HEK293 (cell line): ENCODE measurements at regions not wholly inside any gene's neighbourhood (a gene's known extent, or its start where the extent isn't known, plus 50 kb on each side); places are given as distances from the start of the nearest gene placed in this dataset.

ENCODE experiments used
- CTCF ChIA-PET: fragments of 350-600 bp; formaldehyde crosslinking; extraction: SDS; loops from one replicate; lab custom pipeline; 2021; ENCODE audit warnings: antibody characterized with exemption; lab: Yijun Ruan, JAX
- POLR2A ChIA-PET: fragments of 300-600 bp; formaldehyde crosslinking; extraction: SDS; loops from one replicate; lab custom pipeline; 2020; ENCODE audit warnings: antibody characterized with exemption, inconsistent platforms; lab: Yijun Ruan, JAX
- H3K27ac ChIP-seq: fragments of 200-500 bp; sonication (Bioruptor generic); 2 replicates; pipeline ENCODE4 v1.5.1; 2014; ENCODE audit warnings: low read depth, low read length, control low read depth, inconsistent platforms; ENCODE audit errors: extremely low read depth
- H3K36me3 ChIP-seq, 2 experiments: fragments of 200-500 bp in 1 of 2; sonication (Bioruptor generic) in 1 of 2; 1 replicate in 1 of 2; 2 replicates in 1 of 2; pipeline ENCODE4 v1.5.1; 2014 to 2017; ENCODE audit warnings: inconsistent platforms in 2 of 2, low read length in 2 of 2; ENCODE audit not compliant: control insufficient read depth in 2 of 2, insufficient read depth in 1 of 2
- H3K4me1 ChIP-seq: fragments of 200-500 bp; sonication (Bioruptor generic); 2 replicates; pipeline ENCODE4 v1.5.1; 2014; ENCODE audit warnings: mild to moderate bottlenecking, low read length, inconsistent platforms; ENCODE audit not compliant: control insufficient read depth, insufficient read depth
- H3K4me3 ChIP-seq: 2 replicates; pipeline ENCODE4 v1.5.1; 2011; ENCODE audit warnings: low read depth, mild to moderate bottlenecking, control low read depth, low read length, moderate library complexity
- H3K9me3 ChIP-seq: fragments of 200-500 bp; sonication (Bioruptor generic); 2 replicates; pipeline ENCODE4 v1.5.1; 2014; ENCODE audit warnings: low read depth, low read length, inconsistent platforms; ENCODE audit not compliant: control insufficient read depth, insufficient read depth
- AEBP2 ChIP-seq: fragments of 450-650 bp; formaldehyde crosslinking; IDR thresholded peaks from 2 replicates; pipeline ENCODE4 v1.5.1; 2016; ENCODE audit warnings: missing biosample characterization, missing genetic modification characterization, borderline replicate concordance
- BCL6B ChIP-seq: fragments of 450-650 bp; formaldehyde crosslinking; IDR thresholded peaks from 2 replicates; pipeline ENCODE4 v1.5.1; 2017; ENCODE audit warnings: missing biosample characterization, missing genetic modification characterization
- FEZF1 ChIP-seq: fragments of 450-650 bp; formaldehyde crosslinking; IDR thresholded peaks from 2 replicates; pipeline ENCODE4 v1.5.1; 2016; ENCODE audit warnings: missing biosample characterization, missing genetic modification characterization
- GLIS1 ChIP-seq: fragments of 450-650 bp; formaldehyde crosslinking; IDR thresholded peaks from 2 replicates; pipeline ENCODE4 v1.5.1; 2016; ENCODE audit warnings: missing biosample characterization, missing genetic modification characterization
- HOXA7 ChIP-seq: sonication (generic); formaldehyde crosslinking; IDR thresholded peaks from 2 replicates; pipeline ENCODE4 v1.8.1; 2022; ENCODE audit warnings: missing genetic modification reagents, borderline replicate concordance
- HOXD13 ChIP-seq: sonication (generic); formaldehyde crosslinking; IDR thresholded peaks from 2 replicates; pipeline ENCODE4 v1.8.0; 2022; ENCODE audit warnings: missing genetic modification reagents, borderline replicate concordance
- KLF1 ChIP-seq: fragments of 450-650 bp; formaldehyde crosslinking; IDR thresholded peaks from 2 replicates; pipeline ENCODE4 v1.5.1; 2016; ENCODE audit warnings: missing biosample characterization, missing genetic modification characterization
- KLF10 ChIP-seq: fragments of 450-650 bp; IDR thresholded peaks from 2 replicates; pipeline ENCODE4 v1.5.1; 2018; ENCODE audit warnings: missing biosample characterization, mild to moderate bottlenecking, missing genetic modification characterization
- KLF16 ChIP-seq: fragments of 450-650 bp; formaldehyde crosslinking; IDR thresholded peaks from 2 replicates; pipeline ENCODE4 v1.5.1; 2017; ENCODE audit warnings: missing biosample characterization, missing genetic modification characterization
- KLF7 ChIP-seq: fragments of 450-650 bp; formaldehyde crosslinking; IDR thresholded peaks from 2 replicates; pipeline ENCODE4 v1.5.1; 2016; ENCODE audit warnings: missing biosample characterization, missing genetic modification characterization, borderline replicate concordance
- OVOL3 ChIP-seq: fragments of 450-650 bp; formaldehyde crosslinking; IDR thresholded peaks from 2 replicates; pipeline ENCODE4 v1.5.1; 2016; ENCODE audit warnings: missing biosample characterization, missing genetic modification characterization
- SCRT2 ChIP-seq: fragments of 450-650 bp; formaldehyde crosslinking; IDR thresholded peaks from 2 replicates; pipeline ENCODE4 v1.5.1; 2016; ENCODE audit warnings: missing biosample characterization, missing genetic modification characterization
- TSHZ1 ChIP-seq: fragments of 450-650 bp; formaldehyde crosslinking; IDR thresholded peaks from 2 replicates; pipeline ENCODE4 v1.5.1; 2016; ENCODE audit warnings: missing biosample characterization, missing genetic modification characterization, borderline replicate concordance
- ZBTB21 ChIP-seq: fragments of 450-650 bp; formaldehyde crosslinking; IDR thresholded peaks from 2 replicates; pipeline ENCODE4 v1.5.1; 2017; ENCODE audit warnings: missing biosample characterization, missing genetic modification characterization
- ZNF133 ChIP-seq: fragments of 450-650 bp; formaldehyde crosslinking; IDR thresholded peaks from 2 replicates; pipeline ENCODE4 v1.5.1; 2016; ENCODE audit warnings: missing biosample characterization, missing genetic modification characterization
- ZNF175 ChIP-seq: fragments of 450-650 bp; formaldehyde crosslinking; IDR thresholded peaks from 2 replicates; pipeline ENCODE4 v1.5.1; 2016; ENCODE audit warnings: missing biosample characterization, missing genetic modification characterization
- ZNF292 ChIP-seq: fragments of 450-650 bp; formaldehyde crosslinking; IDR thresholded peaks from 2 replicates; pipeline ENCODE4 v1.5.1; 2016; ENCODE audit warnings: low read depth, missing biosample characterization, missing genetic modification characterization, borderline replicate concordance
- ZNF354C ChIP-seq: fragments of 450-650 bp; formaldehyde crosslinking; IDR thresholded peaks from 2 replicates; pipeline ENCODE4 v1.5.1; 2016; ENCODE audit warnings: missing biosample characterization, missing genetic modification characterization, low read depth, borderline replicate concordance
- ZNF544 ChIP-seq: fragments of 450-650 bp; formaldehyde crosslinking; IDR thresholded peaks from 2 replicates; pipeline ENCODE4 v1.5.0; 2017; ENCODE audit warnings: missing biosample characterization, missing genetic modification characterization
- ZNF610 ChIP-seq: fragments of 450-650 bp; formaldehyde crosslinking; IDR thresholded peaks from 2 replicates; pipeline ENCODE4 v1.5.1; 2016; ENCODE audit warnings: missing biosample characterization, missing genetic modification characterization, borderline replicate concordance
- ZNF830 ChIP-seq: fragments of 450-650 bp; IDR thresholded peaks from 2 replicates; pipeline ENCODE4 v1.5.0; 2018; ENCODE audit warnings: missing biosample characterization, missing genetic modification characterization, low read depth, mild to moderate bottlenecking, moderate library complexity
- TF ChIP-seq, protein P1 (sequence below): fragments of 450-650 bp; formaldehyde crosslinking; IDR thresholded peaks from 2 replicates; pipeline ENCODE4 v1.5.1; 2016; ENCODE audit warnings: missing biosample characterization, missing genetic modification characterization
- TF ChIP-seq, protein P2 (sequence below): fragments of 450-650 bp; formaldehyde crosslinking; IDR thresholded peaks from 2 replicates; pipeline ENCODE4 v1.5.1; 2017; ENCODE audit warnings: missing biosample characterization, missing genetic modification characterization

- TF ChIP-seq, protein P1, sequence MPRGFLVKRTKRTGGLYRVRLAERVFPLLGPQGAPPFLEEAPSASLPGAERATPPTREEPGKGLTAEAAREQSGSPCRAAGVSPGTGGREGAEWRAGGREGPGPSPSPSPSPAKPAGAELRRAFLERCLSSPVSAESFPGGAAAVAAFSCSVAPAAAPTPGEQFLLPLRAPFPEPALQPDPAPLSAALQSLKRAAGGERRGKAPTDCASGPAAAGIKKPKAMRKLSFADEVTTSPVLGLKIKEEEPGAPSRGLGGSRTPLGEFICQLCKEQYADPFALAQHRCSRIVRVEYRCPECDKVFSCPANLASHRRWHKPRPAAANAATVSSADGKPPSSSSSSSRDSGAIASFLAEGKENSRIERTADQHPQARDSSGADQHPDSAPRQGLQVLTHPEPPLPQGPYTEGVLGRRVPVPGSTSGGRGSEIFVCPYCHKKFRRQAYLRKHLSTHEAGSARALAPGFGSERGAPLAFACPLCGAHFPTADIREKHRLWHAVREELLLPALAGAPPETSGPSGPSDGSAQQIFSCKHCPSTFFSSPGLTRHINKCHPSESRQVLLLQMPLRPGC (tag by site-specific recombination) = no peak
- TF ChIP-seq SCRT2 (tag by site-specific recombination) = no peak
- no peak for TF ChIP-seq ZNF175
- TF ChIP-seq ZNF292 (tag by site-specific recombination) = no peak
- TF ChIP-seq, protein P2, sequence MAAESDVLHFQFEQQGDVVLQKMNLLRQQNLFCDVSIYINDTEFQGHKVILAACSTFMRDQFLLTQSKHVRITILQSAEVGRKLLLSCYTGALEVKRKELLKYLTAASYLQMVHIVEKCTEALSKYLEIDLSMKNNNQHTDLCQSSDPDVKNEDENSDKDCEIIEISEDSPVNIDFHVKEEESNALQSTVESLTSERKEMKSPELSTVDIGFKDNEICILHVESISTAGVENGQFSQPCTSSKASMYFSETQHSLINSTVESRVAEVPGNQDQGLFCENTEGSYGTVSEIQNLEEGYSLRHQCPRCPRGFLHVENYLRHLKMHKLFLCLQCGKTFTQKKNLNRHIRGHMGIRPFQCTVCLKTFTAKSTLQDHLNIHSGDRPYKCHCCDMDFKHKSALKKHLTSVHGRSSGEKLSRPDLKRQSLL (tag by site-specific recombination) = no peak
- TF ChIP-seq, all 188 proteins: peak for 0
Measured at GRCh38 chr3:116981089-116981488, 271.5 kb downstream of the TUSC7 start (continued).

DNA sequence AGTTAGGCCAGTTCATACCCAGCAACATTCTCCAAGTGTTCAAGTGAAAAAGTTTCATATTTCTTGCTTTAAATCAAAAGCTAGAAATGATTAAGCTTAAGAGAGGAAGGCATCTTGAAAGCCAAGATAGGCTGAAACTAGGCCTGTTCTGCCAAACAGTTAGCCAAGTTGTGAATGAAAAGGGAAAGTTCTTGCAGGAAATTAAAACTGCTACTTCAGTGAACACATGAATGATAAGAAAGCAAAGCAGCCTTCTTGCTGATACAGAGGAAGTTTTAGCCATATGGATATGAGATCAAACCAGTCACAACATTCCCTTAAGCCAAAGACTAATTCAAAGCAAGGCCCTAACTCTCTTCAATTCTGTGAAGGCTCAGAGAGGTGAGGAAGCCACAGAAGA, 274.7 kb downstream of the TUSC7 start:
- Histone ChIP-seq H3K9me3 (no peaks in the 10 kb centered on the region), H3K36me3 (no peaks in the 10 kb centered on the region), H3K4me1 (no peaks in the 10 kb centered on the region), H3K27ac (no peak overlapping the region), H3K4me3 (no peak overlapping the region)
- ChIA-PET POLR2A (no interaction called here), CTCF (no interaction called here)
- no peak for TF ChIP-seq TSHZ1 (tag by site-specific recombination)
- TF ChIP-seq HOXD13 (CRISPR knock-in tag) = no peak

GRCh38 chr3:116994351-116994879, 284.8 kb downstream of the TUSC7 start:
- TF ChIP-seq HOXA7 = no peak
- no peak for TF ChIP-seq KLF7 (tag by site-specific recombination)
- TF ChIP-seq ZBTB21 (tag by site-specific recombination) = no peak
- no peak for TF ChIP-seq GLIS1 (tag by site-specific recombination)
- no peak for TF ChIP-seq KLF16
- TF ChIP-seq AEBP2 (tag by site-specific recombination) = no peak
- TF ChIP-seq ZNF610 (tag by site-specific recombination) = no peak
- no peak for TF ChIP-seq ZNF830 (tag by site-specific recombination)
- TF ChIP-seq OVOL3 (tag by site-specific recombination) = no peak
- no peak for TF ChIP-seq KLF10 (tag by site-specific recombination)
- TF ChIP-seq BCL6B (tag by site-specific recombination) = no peak
- no peak for TF ChIP-seq KLF1 (tag by site-specific recombination)
- no peak for TF ChIP-seq ZNF544
- no peak for TF ChIP-seq ZNF354C
- TF ChIP-seq FEZF1 (tag by site-specific recombination) = no peak
- TF ChIP-seq ZNF133 (tag by site-specific recombination) = no peak
- no peaks in the 10 kb centered on the region for H3K9me3 ChIP-seq
- no peak overlapping the region for H3K4me3 ChIP-seq
- H3K4me1 ChIP-seq = no peaks in the 10 kb centered on the region
- POLR2A ChIA-PET = no interaction called here
- CTCF ChIA-PET = no interaction called here
- no peaks in the 10 kb centered on the region for H3K36me3 ChIP-seq
- no peak overlapping the region for H3K27ac ChIP-seq
